OCI-LY3 (cell line): ENCODE measurements at regions not wholly inside any gene's neighbourhood (a gene's known extent, or its start where the extent isn't known, plus 50 kb on each side); places are given as distances from the start of the nearest gene placed in this dataset.
"Not testable (repeated sequence)": the region's sequence is repeated elsewhere in the genome, so short reads cannot be mapped to it uniquely, and the experiment has no call there.

Experiments used
- EZH2phosphoT487 ChIP-seq: fragments of 200-600 bp; shearing (Covaris generic); IDR thresholded peaks from 2 replicates; pipeline ENCODE4 v1.6.1; 2018; ENCODE audit warnings: antibody characterized with exemption, mixed run types, low read depth
- TF ChIP-seq, protein P1 (sequence below): fragments of 200-600, 300-600 bp; sonication (generic); IDR thresholded peaks from 2 replicates; pipeline ENCODE4 v1.5.1; 2014; ENCODE audit warnings: antibody characterized with exemption, low read length, low read depth

DNA sequence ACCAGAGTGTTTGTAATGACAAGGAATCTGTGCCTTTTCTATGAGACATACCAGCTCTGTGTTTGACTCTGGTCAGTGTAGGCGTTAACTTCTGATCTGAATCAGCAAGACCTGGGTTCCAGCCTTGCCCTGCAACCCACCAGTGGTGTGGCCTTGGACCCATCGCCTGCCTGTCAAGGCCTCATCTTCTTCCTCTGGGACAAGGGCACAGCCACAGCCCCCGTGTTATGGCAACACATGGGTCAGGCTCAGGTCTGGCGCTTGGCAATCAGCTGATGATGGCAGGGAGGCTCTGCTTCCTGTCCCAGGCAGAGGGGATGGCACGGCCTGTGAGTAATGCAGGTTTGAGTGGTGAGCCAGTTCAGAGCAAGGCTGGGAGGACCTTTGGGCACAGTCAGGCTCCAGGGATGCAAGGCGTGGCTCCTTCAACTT lies 69.1 kb upstream of the PLGLB2 start:
- TF ChIP-seq, protein P1, sequence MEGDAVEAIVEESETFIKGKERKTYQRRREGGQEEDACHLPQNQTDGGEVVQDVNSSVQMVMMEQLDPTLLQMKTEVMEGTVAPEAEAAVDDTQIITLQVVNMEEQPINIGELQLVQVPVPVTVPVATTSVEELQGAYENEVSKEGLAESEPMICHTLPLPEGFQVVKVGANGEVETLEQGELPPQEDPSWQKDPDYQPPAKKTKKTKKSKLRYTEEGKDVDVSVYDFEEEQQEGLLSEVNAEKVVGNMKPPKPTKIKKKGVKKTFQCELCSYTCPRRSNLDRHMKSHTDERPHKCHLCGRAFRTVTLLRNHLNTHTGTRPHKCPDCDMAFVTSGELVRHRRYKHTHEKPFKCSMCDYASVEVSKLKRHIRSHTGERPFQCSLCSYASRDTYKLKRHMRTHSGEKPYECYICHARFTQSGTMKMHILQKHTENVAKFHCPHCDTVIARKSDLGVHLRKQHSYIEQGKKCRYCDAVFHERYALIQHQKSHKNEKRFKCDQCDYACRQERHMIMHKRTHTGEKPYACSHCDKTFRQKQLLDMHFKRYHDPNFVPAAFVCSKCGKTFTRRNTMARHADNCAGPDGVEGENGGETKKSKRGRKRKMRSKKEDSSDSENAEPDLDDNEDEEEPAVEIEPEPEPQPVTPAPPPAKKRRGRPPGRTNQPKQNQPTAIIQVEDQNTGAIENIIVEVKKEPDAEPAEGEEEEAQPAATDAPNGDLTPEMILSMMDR, result not testable (repeated sequence)
- TF ChIP-seq EZH2phosphoT487, result not testable (repeated sequence)
